PC-3 (cell line): ENCODE measurements at regions not wholly inside any gene's neighbourhood (a gene's known extent, or its start where the extent isn't known, plus 50 kb on each side); places are given as distances from the start of the nearest gene placed in this dataset.

Experiments used
- EZH2phosphoT487 ChIP-seq: fragments of 300-600 bp; sonication (generic); IDR thresholded peaks from 2 replicates; pipeline ENCODE4 v1.6.1; 2018; ENCODE audit warnings: mild to moderate bottlenecking, antibody characterized with exemption, low read length, borderline replicate concordance
- TF ChIP-seq, protein P1 (sequence below): fragments of 300-600 bp; sonication (generic); conservative IDR thresholded peaks from 2 replicates; pipeline ENCODE4 v1.5.1; 2017; ENCODE audit warnings: antibody characterized with exemption, low read depth, mild to moderate bottlenecking, low read length

DNA sequence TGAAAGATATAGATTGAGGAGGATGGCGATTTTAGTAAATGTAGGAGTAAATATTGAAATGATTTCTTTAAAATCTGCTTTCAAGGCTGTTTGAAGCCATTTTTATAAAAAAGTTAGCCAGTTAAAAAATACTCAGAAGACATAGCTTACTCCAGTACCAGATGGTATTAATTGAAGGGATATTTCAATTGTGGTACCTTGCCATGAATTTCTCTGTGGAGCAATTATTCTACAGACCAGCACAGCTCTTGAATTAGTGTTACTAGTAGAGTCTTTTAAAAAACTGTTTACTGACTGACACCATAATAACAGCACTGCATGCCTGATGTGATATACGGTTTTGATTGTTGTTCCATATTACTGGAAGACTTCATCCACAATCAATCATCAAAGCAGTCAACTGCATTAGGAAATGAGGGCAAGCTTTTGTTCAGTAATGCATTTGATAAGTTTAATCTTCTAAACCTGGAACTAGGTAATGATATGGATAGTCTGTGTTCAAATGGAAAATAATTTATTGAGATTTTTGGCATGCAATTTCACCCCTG lies 106.4 kb downstream of the MFSD1 start:
- TF ChIP-seq, protein P1, sequence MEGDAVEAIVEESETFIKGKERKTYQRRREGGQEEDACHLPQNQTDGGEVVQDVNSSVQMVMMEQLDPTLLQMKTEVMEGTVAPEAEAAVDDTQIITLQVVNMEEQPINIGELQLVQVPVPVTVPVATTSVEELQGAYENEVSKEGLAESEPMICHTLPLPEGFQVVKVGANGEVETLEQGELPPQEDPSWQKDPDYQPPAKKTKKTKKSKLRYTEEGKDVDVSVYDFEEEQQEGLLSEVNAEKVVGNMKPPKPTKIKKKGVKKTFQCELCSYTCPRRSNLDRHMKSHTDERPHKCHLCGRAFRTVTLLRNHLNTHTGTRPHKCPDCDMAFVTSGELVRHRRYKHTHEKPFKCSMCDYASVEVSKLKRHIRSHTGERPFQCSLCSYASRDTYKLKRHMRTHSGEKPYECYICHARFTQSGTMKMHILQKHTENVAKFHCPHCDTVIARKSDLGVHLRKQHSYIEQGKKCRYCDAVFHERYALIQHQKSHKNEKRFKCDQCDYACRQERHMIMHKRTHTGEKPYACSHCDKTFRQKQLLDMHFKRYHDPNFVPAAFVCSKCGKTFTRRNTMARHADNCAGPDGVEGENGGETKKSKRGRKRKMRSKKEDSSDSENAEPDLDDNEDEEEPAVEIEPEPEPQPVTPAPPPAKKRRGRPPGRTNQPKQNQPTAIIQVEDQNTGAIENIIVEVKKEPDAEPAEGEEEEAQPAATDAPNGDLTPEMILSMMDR: no peak
- TF ChIP-seq EZH2phosphoT487: no peak
